H1 (cell line): ENCODE measurements at regions not wholly inside any gene's neighbourhood (a gene's known extent, or its start where the extent isn't known, plus 50 kb on each side); places are given as distances from the start of the nearest gene placed in this dataset.

ENCODE experiments used
- CTCF ChIA-PET: fragments of 300-600 bp; sonication (Branson Sonifier 250); formaldehyde crosslinking; loops from one replicate; lab custom pipeline; 2021; ENCODE audit not compliant: partially characterized antibody; lab: Charles Lee
- POLR2A ChIA-PET: fragments of 300-600 bp; sonication (Branson Sonifier 250); formaldehyde crosslinking; loops from one replicate; lab custom pipeline; 2021; ENCODE audit warnings: inconsistent platforms; ENCODE audit not compliant: partially characterized antibody; lab: Charles Lee
- DNase-seq, 2 experiments: peaks; one replicate each; pipeline versions ENCODE4 v3.0.0 to v3.0.0-alpha.2; 2010 to 2022; ENCODE audit warnings: low spot score in 2 of 2, low read depth in 1 of 2, mixed read lengths in 1 of 2
- FAIRE-seq: peaks from 2 replicates; lab custom pipeline; 2011; peaks lifted over from hg19 to GRCh38; lab: Jason Lieb, UNC
- H2AFZ ChIP-seq: 2 replicates; pipeline ENCODE4 v1.8.1; 2012; ENCODE audit warnings: low read length, inconsistent platforms
- H2AK5ac ChIP-seq: 2 replicates; pipeline ENCODE4 v1.6.1; 2013; ENCODE audit warnings: low read depth, low read length
- H2BK120ac ChIP-seq: replicated peaks from 2 replicates; pipeline ENCODE3; 2013; ENCODE audit warnings: low read depth, low read length, inconsistent platforms
- H2BK12ac ChIP-seq: 2 replicates; pipeline ENCODE4 v1.6.1; 2013; ENCODE audit warnings: low read depth, low read length
- H2BK15ac ChIP-seq: 2 replicates; pipeline ENCODE4 v1.6.1; 2013; ENCODE audit warnings: low read length
- H2BK20ac ChIP-seq: 2 replicates; pipeline ENCODE4 v1.6.1; 2013; ENCODE audit warnings: low read length
- H2BK5ac ChIP-seq: 2 replicates; pipeline ENCODE4 v1.6.1; 2013; ENCODE audit warnings: low read depth, low read length
- H3K14ac ChIP-seq: 2 replicates; pipeline ENCODE4 v1.6.1; 2013; ENCODE audit warnings: inconsistent platforms; ENCODE audit not compliant: insufficient read length
- H3K18ac ChIP-seq: 2 replicates; pipeline ENCODE4 v1.6.1; 2013; ENCODE audit warnings: low read length; ENCODE audit errors: extremely low read depth
- H3K23ac ChIP-seq: 2 replicates; pipeline ENCODE4 v1.6.1; 2013; ENCODE audit warnings: inconsistent platforms; ENCODE audit not compliant: insufficient read length
- H3K23me2 ChIP-seq: 2 replicates; pipeline ENCODE4 v1.6.1; 2013; ENCODE audit warnings: low read depth, low read length
- H3K27ac ChIP-seq: 2 replicates; pipeline ENCODE4 v1.6.1; 2011; ENCODE audit warnings: low read depth, low read length, inconsistent platforms
- H3K27me3 ChIP-seq, 4 experiments: replicated peaks in 1 of 4; 1 replicate in 1 of 4; 2 replicates in 3 of 4; pipeline versions ENCODE4 v1.6.1 to v1.8.1; 2011 to 2013; ENCODE audit warnings: low read length in 3 of 4, mild to moderate bottlenecking in 3 of 4, inconsistent platforms in 2 of 4, mixed read lengths in 2 of 4, moderate library complexity in 1 of 4; ENCODE audit not compliant: control insufficient read depth in 3 of 4, insufficient read depth in 3 of 4; ENCODE audit errors: extremely low read depth in 1 of 4
- H3K36me3 ChIP-seq, 4 experiments: 2 replicates each; pipeline versions ENCODE4 v1.6.1 to v1.8.1; 2011 to 2013; ENCODE audit warnings: mild to moderate bottlenecking in 4 of 4, low read length in 3 of 4, moderate library complexity in 2 of 4, control low read depth in 1 of 4, inconsistent platforms in 1 of 4; ENCODE audit not compliant: insufficient read depth in 4 of 4, control insufficient read depth in 2 of 4
- H3K4ac ChIP-seq: replicated peaks from 2 replicates; pipeline ENCODE3; 2013; ENCODE audit warnings: low read length, low read depth, mixed read lengths, inconsistent platforms; ENCODE audit not compliant: insufficient read length
- H3K4me1 ChIP-seq, 4 experiments: replicated peaks in 1 of 4; 1 replicate in 1 of 4; 2 replicates in 3 of 4; pipeline versions ENCODE4 v1.6.1 to v1.8.1; 2011 to 2013; ENCODE audit warnings: low read length in 3 of 4, inconsistent platforms in 2 of 4, mixed read lengths in 1 of 4; ENCODE audit not compliant: insufficient read depth in 4 of 4, control insufficient read depth in 3 of 4
- H3K4me2 ChIP-seq, 2 experiments: 2 replicates each; pipeline versions ENCODE4 v1.6.1 to v1.8.1; 2011 to 2013; ENCODE audit warnings: low read depth in 2 of 2, low read length in 2 of 2, control low read depth in 1 of 2, inconsistent platforms in 1 of 2, mild to moderate bottlenecking in 1 of 2; ENCODE audit not compliant: insufficient read depth in 1 of 2
- H3K4me3 ChIP-seq, 4 experiments: fragments of 200-600, 300-600 bp in 1 of 4; sonication (generic), shearing (Covaris generic), sonication (Bioruptor Twin) in 1 of 4; 2 replicates each; pipeline versions ENCODE4 v1.5.1 to v1.8.1; 2011 to 2016; ENCODE audit warnings: low read length in 4 of 4, low read depth in 3 of 4, control low read depth in 2 of 4, inconsistent platforms in 2 of 4, mild to moderate bottlenecking in 2 of 4, mixed read lengths in 1 of 4, moderate library complexity in 1 of 4; ENCODE audit not compliant: insufficient read depth in 2 of 4; ENCODE audit errors: extremely low read depth in 1 of 4
- H3K56ac ChIP-seq: replicated peaks from 2 replicates; pipeline ENCODE3; 2013; ENCODE audit warnings: low read depth, mild to moderate bottlenecking, mixed read lengths, low read length, inconsistent platforms; ENCODE audit not compliant: insufficient read length
- H3K79me1 ChIP-seq: 2 replicates; pipeline ENCODE4 v1.6.1; 2013; ENCODE audit warnings: low read depth, low read length, control low read depth
- H3K79me2 ChIP-seq, 2 experiments: 2 replicates each; pipeline versions ENCODE4 v1.6.1 to v1.8.1; 2012 to 2013; ENCODE audit warnings: low read length in 2 of 2, mild to moderate bottlenecking in 2 of 2, inconsistent platforms in 1 of 2; ENCODE audit not compliant: insufficient read depth in 2 of 2, control insufficient read depth in 1 of 2
- H3K9ac ChIP-seq, 4 experiments: replicated peaks in 1 of 4; 1 replicate in 1 of 4; 2 replicates in 3 of 4; pipeline versions ENCODE4 v1.6.1 to v1.8.1; 2011 to 2013; ENCODE audit warnings: low read depth in 3 of 4, low read length in 3 of 4, control low read depth in 2 of 4, mild to moderate bottlenecking in 2 of 4, moderate library complexity in 2 of 4, inconsistent platforms in 1 of 4; ENCODE audit errors: extremely low read depth in 1 of 4
- H3K9me3 ChIP-seq, 2 experiments: 2 replicates each; pipeline versions ENCODE4 v1.6.1 to v1.8.1; 2012 to 2013; ENCODE audit warnings: mild to moderate bottlenecking in 2 of 2, moderate library complexity in 2 of 2, control low read depth in 1 of 2, inconsistent platforms in 1 of 2, low read depth in 1 of 2, low read length in 1 of 2, mixed read lengths in 1 of 2; ENCODE audit not compliant: insufficient read depth in 2 of 2
- H4K20me1 ChIP-seq, 2 experiments: replicated peaks in 1 of 2; 2 replicates each; pipeline versions ENCODE3 to v1.8.1; 2011 to 2013; ENCODE audit warnings: inconsistent platforms in 2 of 2, low read length in 2 of 2, mild to moderate bottlenecking in 1 of 2; ENCODE audit not compliant: insufficient read depth in 2 of 2, control insufficient read depth in 1 of 2
- H4K5ac ChIP-seq: 2 replicates; pipeline ENCODE4 v1.6.1; 2013; ENCODE audit warnings: low read length, low read depth, mixed read lengths, inconsistent platforms; ENCODE audit not compliant: insufficient read length
- H4K8ac ChIP-seq: 2 replicates; pipeline ENCODE4 v1.8.0; 2013; ENCODE audit warnings: mild to moderate bottlenecking, moderate library complexity, low read length, inconsistent platforms; ENCODE audit not compliant: insufficient read depth; ENCODE audit errors: extremely low read depth
- H4K91ac ChIP-seq: replicated peaks from 2 replicates; pipeline ENCODE3; 2013; ENCODE audit warnings: low read length, mixed read lengths, inconsistent platforms; ENCODE audit not compliant: insufficient read length
- RAD21 ChIP-seq, 2 experiments: IDR thresholded peaks in 1 of 2; conservative IDR thresholded peaks in 1 of 2; 2 replicates each; pipeline ENCODE4 v1.6.1; 2011; ENCODE audit warnings: low read depth in 2 of 2, low read length in 2 of 2, improper control_type of control experiment in 1 of 2, inconsistent platforms in 1 of 2, mild to moderate bottlenecking in 1 of 2, moderate library complexity in 1 of 2
- RXRA ChIP-seq: IDR thresholded peaks from 2 replicates; pipeline ENCODE4 v1.6.1; 2011; ENCODE audit warnings: low read depth, mild to moderate bottlenecking, low read length, moderate library complexity; ENCODE audit not compliant: insufficient read depth
- ZNF274 ChIP-seq: IDR thresholded peaks from 2 replicates; pipeline ENCODE4 v1.7.0; 2012; ENCODE audit warnings: low read length, borderline replicate concordance; ENCODE audit errors: extremely low read depth
- WGBS, 2 experiments: shearing (Covaris generic) in 1 of 2; methylation state at CpG; one replicate each; pipeline versions ENCODE4 v1.1.6 to v1.1.7; 2013 to 2015; ENCODE audit warnings: low lambda C conversion rate in 2 of 2, mixed read lengths in 2 of 2, inconsistent platforms in 1 of 2, low coverage in 1 of 2, missing lambda C conversion rate in 1 of 2; ENCODE audit not compliant: insufficient replicate concordance in 2 of 2, insufficient coverage in 1 of 2, insufficient read length in 1 of 2; ENCODE audit errors: extremely low coverage in 1 of 2, missing lambda C conversion rate in 1 of 2; 5-methylcytosine and 5-hydroxymethylcytosine counted together
- TF ChIP-seq, protein P1 (sequence below), 3 experiments: IDR thresholded peaks; 1 replicate in 2 of 3; 2 replicates in 1 of 3; pipeline versions ENCODE4 v1.5.1 to v1.6.1; 2011; ENCODE audit warnings: low read length in 3 of 3, mild to moderate bottlenecking in 3 of 3, inconsistent platforms in 2 of 3, low read depth in 1 of 3, moderate library complexity in 1 of 3; ENCODE audit not compliant: insufficient read depth in 1 of 3; ENCODE audit errors: control extremely low read depth in 1 of 3

GRCh38 chr2:40809156-40809555, 357.3 kb upstream of the SLC8A1 start:
- no peak overlapping the region for H2AFZ ChIP-seq
- no peak overlapping the region for H4K5ac ChIP-seq
- no peak for DNase-seq
- H2BK120ac ChIP-seq: no peak overlapping the region
- H3K9me3 ChIP-seq: no peaks in the 10 kb centered on the region
- no peak overlapping the region for H2BK12ac ChIP-seq
- H3K18ac ChIP-seq: no peak overlapping the region
- H3K79me1 ChIP-seq: no peaks in the 10 kb centered on the region
- no peak overlapping the region for H2BK20ac ChIP-seq
- H3K23me2 ChIP-seq: no peaks in the 10 kb centered on the region
- no peak overlapping the region for H3K14ac ChIP-seq
- no peak overlapping the region for H3K4me3 ChIP-seq
- no peak overlapping the region for H3K4me2 ChIP-seq
- H4K91ac ChIP-seq: no peak overlapping the region
- 93% methylated on average over 10 of the region's 10 CpGs; no CpG with 5 or more reads in 1 of the 2 experiments for WGBS, 2 experiments
- no peak for FAIRE-seq
- no peak overlapping the region for H2BK5ac ChIP-seq
- H4K20me1 ChIP-seq: no peaks in the 10 kb centered on the region
- H3K79me2 ChIP-seq: no peaks in the 10 kb centered on the region
- H3K23ac ChIP-seq: no peak overlapping the region
- CTCF ChIA-PET: no interaction called here
- H3K4me1 ChIP-seq: no peaks in the 10 kb centered on the region
- H3K56ac ChIP-seq: no peak overlapping the region
- TF ChIP-seq, protein P1, sequence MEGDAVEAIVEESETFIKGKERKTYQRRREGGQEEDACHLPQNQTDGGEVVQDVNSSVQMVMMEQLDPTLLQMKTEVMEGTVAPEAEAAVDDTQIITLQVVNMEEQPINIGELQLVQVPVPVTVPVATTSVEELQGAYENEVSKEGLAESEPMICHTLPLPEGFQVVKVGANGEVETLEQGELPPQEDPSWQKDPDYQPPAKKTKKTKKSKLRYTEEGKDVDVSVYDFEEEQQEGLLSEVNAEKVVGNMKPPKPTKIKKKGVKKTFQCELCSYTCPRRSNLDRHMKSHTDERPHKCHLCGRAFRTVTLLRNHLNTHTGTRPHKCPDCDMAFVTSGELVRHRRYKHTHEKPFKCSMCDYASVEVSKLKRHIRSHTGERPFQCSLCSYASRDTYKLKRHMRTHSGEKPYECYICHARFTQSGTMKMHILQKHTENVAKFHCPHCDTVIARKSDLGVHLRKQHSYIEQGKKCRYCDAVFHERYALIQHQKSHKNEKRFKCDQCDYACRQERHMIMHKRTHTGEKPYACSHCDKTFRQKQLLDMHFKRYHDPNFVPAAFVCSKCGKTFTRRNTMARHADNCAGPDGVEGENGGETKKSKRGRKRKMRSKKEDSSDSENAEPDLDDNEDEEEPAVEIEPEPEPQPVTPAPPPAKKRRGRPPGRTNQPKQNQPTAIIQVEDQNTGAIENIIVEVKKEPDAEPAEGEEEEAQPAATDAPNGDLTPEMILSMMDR (IDR thresholded peaks at IDR 0.05; ENCODE audit: control extremely low read depth in 1 of 3, insufficient read depth in 1 of 3, low read depth in 1 of 3, low read length in 3 of 3): peak in 1 of 3 experiments; percentile 1; a peak in 1 of 4 replicates
- TF ChIP-seq RAD21 (IDR thresholded peaks at IDR 0.05 in 1 of 2, conservative IDR thresholded peaks at IDR 0.05 in 1 of 2; ENCODE audit: low read depth in 2 of 2, low read length in 2 of 2) (peak; percentile 25 to 28; a peak in 3 of 4 replicates), ZNF274 (no peak), RXRA (no peak)
- TF ChIP-seq, all 59 proteins: peak for 2
- no peak overlapping the region for H4K8ac ChIP-seq
- no peaks in the 10 kb centered on the region for H3K27me3 ChIP-seq
- no peak overlapping the region for H2AK5ac ChIP-seq
- POLR2A ChIA-PET: no interaction called here
- no peaks in the 10 kb centered on the region for H3K36me3 ChIP-seq
- no peak overlapping the region for H3K9ac ChIP-seq
- H2BK15ac ChIP-seq: no peak overlapping the region
- no peak overlapping the region for H3K4ac ChIP-seq
- no peak overlapping the region for H3K27ac ChIP-seq
